Heart right ventricle (tissue), 16 donors: ENCODE measurements at regions not wholly inside any gene's neighbourhood (a gene's known extent, or its start where the extent isn't known, plus 50 kb on each side); places are given as distances from the start of the nearest gene placed in this dataset.

ENCODE experiments used
- ATAC-seq, 8 donors: fragments of 200-7000 bp; cut with Tn5 transposase; one replicate each; pipeline ENCODE4 v1.9.1; 2020; ENCODE audit warnings: mild to moderate bottlenecking in 8 of 8, moderate library complexity in 8 of 8, moderate number of reproducible peaks in 1 of 8
- DNase-seq, 2 donors: peaks; one replicate each; pipeline ENCODE4 v3.0.0-alpha.2; 2020
- H3K27ac ChIP-seq, 10 donors: fragments of 200-600 bp; sonication (generic) in 2 of 10; one replicate each; pipeline versions ENCODE4 v1.5.0 to v1.8.0; 2020 to 2022; ENCODE audit warnings: mild to moderate bottlenecking in 3 of 10
- H3K27me3 ChIP-seq, 7 donors: fragments of 200-600 bp; one replicate each; pipeline ENCODE4 v1.8.0; 2021 to 2022; ENCODE audit warnings: mild to moderate bottlenecking in 2 of 7
- H3K36me3 ChIP-seq, 9 donors: fragments of 200-600 bp; sonication (generic) in 1 of 9; one replicate each; pipeline versions ENCODE4 v1.5.0 to v1.8.0; 2020 to 2022; ENCODE audit warnings: mild to moderate bottlenecking in 2 of 9
- H3K4me1 ChIP-seq, 9 donors: fragments of 200-600 bp; sonication (generic) in 1 of 9; one replicate each; pipeline versions ENCODE4 v1.5.0 to v1.8.0; 2020 to 2022; ENCODE audit warnings: mild to moderate bottlenecking in 4 of 9
- H3K4me3 ChIP-seq, 10 donors: fragments of 200-600 bp; sonication (generic) in 2 of 10; one replicate each; pipeline versions ENCODE4 v1.5.0 to v1.8.0; 2020 to 2022; ENCODE audit warnings: mild to moderate bottlenecking in 7 of 10, moderate library complexity in 2 of 10
- H3K9me3 ChIP-seq, 11 donors: fragments of 200-600 bp in 10 of 11; sonication (generic) in 2 of 11; one replicate each; pipeline versions ENCODE4 v1.5.0 to v1.8.0; 2013 to 2022; ENCODE audit warnings: mild to moderate bottlenecking in 2 of 11, control low read depth in 1 of 11, moderate library complexity in 1 of 11
- CTCF ChIP-seq, 9 donors: fragments of 200-600 bp; sonication (generic) in 2 of 9; IDR thresholded peaks; one replicate each; pipeline versions ENCODE4 v1.5.0 to v1.8.0; 2021 to 2022; ENCODE audit warnings: antibody characterized with exemption in 9 of 9, mild to moderate bottlenecking in 5 of 9, moderate library complexity in 1 of 9
- WGBS, 2 donors: extraction: QIAGEN DNeasy Blood & Tissue Kit; methylation state at CpG; one replicate each; pipeline ENCODE4 v1.1.7; 2013; ENCODE audit warnings: inconsistent platforms in 1 of 2; 5-methylcytosine and 5-hydroxymethylcytosine counted together
- intact Hi-C, 10 donors: fragments of 100-400 bp; cut with DNase I; formaldehyde crosslinking; loops; one replicate each; pipeline versions ENCODE4 v1.11.1 to v1.14.2; 2022
- donor health status: Arrhythmogenic right ventricular cardiomyopathy.
- donor health status: ischemic (EF 13 %, LVEDD 7.1; RV severe dilation, severe dysfunction).
- donor health status: healthy with polysubstance abuse.
- donor health status: DM: no; HTN: yes; CAD: no.
- donor health status: DM: no; HTN: no; CAD: no.
- donor health status: ischemic (EF 25% LVEDD 6.9; RV normal size, moderate dysfunction).
- donor health status: ischemic (EF 25% LVEDD 5.7; RV mildly dilated, moderate dysfunction).
- donor health status: healthy.
- donor health status: DM: yes; HTN: yes; CAD: no.
- donor health status: Ischemic cardiomyopathy.
- donor health status: ischemic (EF 35%, LVEDD 5.7; RV mildly dilated, moderate dysfunction).
- donor health status: nonischemic (EF 11% LVEDD 7.7; RV severe dilation, severe dysfunction).
- donor health status: DM: yes; HTN: yes; CAD: no.
- donor health status: PGD.
- donor health status: ischemic (EF 29% LVEDD 5.4; RV normal size, mild dysfunction).
- donor health status: nonischemic (EF 23%, LVEDD 6.1; RV moderate dilation, normal function).

DNA sequence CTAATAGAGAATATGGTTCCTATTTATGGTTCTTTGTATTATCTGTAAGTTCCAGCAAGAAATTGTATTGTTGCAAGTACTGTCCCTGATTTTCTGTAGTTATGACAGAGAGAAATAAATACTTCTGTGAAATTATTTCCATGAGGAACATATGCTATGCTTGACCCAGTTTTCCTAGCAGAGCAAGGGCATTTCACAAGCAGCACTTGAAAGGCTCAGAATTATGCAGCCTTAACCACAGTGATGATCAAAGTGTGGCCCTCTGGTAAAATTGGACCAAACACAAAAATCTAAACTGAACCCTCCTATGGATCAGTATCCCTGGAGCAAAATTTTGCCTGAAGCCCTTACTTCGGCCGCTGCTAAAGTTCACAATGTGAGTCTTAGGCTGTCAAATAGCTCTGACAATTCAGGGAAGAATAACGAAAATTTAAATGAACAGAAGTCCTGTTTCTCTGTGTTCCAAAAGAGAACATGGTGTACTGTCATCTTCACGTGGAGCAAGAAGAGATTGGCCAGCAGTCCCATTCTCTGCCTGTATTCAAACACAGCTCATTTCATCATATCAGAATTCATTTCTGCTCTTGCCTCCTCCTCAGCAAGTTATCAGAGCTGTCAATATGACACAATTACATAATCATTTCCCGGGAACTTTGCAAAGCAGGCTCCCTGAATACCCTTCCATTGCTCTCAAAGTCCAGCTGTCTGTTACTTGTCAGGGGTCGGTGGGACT, 471.9 kb downstream of the RPS29 start:
- Histone ChIP-seq H3K27me3 (no peaks in the 10 kb centered on the region), H3K4me1 (no peaks in the 10 kb centered on the region), H3K27ac (no peak overlapping the region), H3K4me3 (no peak overlapping the region), H3K9me3 (peaks cover 0 to 11% (median 0%) of the 10 kb centered on the region in 11 donors), H3K36me3 (no peaks in the 10 kb centered on the region)
- WGBS, 2 donors = 43 to 48% methylated on average over 6 of the region's 6 CpGs
- intact Hi-C loops = no loop called here
- TF ChIP-seq CTCF (IDR thresholded peaks at IDR 0.05) = no peak
- DNase-seq (no peak), ATAC-seq (no peak)

DNA sequence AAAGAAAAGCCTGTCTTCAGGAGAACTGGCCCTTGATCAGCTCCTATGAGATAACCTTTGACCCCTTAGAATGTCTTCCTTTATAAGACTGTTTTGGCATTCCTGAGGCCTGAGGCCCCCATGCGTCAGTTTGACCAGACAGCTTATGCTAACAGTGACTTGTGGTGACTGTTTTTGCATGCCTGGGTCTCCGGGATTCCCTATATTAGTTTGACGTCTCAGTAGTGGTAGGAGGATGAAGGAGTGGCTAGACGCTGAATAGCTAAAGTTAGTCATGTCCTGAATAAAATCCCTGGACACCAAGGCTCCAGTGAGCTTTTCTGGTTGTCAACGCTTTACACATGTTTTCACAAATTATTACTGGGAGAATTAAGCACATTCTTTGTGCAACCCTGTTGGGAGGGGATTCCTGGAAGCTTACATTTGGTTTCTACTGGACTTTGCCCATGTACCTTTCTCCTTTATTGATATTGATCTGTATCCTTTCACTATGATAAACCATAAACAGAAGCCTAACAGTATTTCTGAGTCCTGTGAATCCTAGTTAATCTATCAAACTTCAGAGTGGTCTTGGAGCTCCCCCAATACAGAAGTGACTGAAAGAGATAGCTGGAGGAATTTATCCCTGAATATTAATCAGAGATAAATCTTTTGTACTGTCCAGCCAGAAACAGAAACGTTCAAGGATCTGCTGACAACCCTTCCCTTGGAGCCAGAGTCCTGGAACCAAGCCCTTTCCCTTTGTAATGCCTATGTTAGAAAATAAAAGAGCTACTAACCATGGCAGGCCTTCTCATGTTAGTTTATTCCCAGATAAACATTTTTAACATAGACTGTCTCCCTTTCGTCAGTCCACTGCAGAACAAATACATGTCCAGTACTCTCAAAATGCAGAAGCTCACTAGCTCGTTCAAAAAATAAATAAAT, 479.2 kb downstream of the RPS29 start:
- Histone ChIP-seq H3K36me3 (no peaks in the 10 kb centered on the region), H3K4me1 (peaks cover 0 to 10% (median 0%) of the 10 kb centered on the region in 9 donors), H3K4me3 (no peak overlapping the region), H3K27me3 (no peaks in the 10 kb centered on the region), H3K9me3 (peaks cover 0 to 5% (median 0%) of the 10 kb centered on the region in 11 donors), H3K27ac (no peak overlapping the region)
- DNase-seq (no peak), ATAC-seq (no peak)
- 19 to 25% methylated on average over 8 of the region's 8 CpGs for WGBS, 2 donors
- intact Hi-C loops = no loop called here
- TF ChIP-seq CTCF (IDR thresholded peaks at IDR 0.05) = no peak

GRCh38 chr14:49105956-49106355, 480.2 kb downstream of the RPS29 start:
- no peaks in the 10 kb centered on the region for H3K36me3 ChIP-seq
- no peak overlapping the region for H3K27ac ChIP-seq
- TF ChIP-seq CTCF (IDR thresholded peaks at IDR 0.05) = no peak
- no peaks in the 10 kb centered on the region for H3K27me3 ChIP-seq
- DNase-seq (no peak), ATAC-seq (no peak)
- H3K9me3 ChIP-seq = peaks cover 0 to 5% (median 0%) of the 10 kb centered on the region in 11 donors
- 67 to 81% methylated on average over 1 of the region's 1 CpG for WGBS, 2 donors
- intact Hi-C loops = no loop called here
- peaks cover 0 to 10% (median 0%) of the 10 kb centered on the region in 9 donors for H3K4me1 ChIP-seq
- H3K4me3 ChIP-seq = no peak overlapping the region

GRCh38 chr14:49105512-49105911, 480.7 kb downstream of the RPS29 start:
- Histone ChIP-seq H3K4me3 (no peak overlapping the region), H3K4me1 (peaks cover 0 to 10% (median 0%) of the 10 kb centered on the region in 9 donors), H3K36me3 (no peaks in the 10 kb centered on the region), H3K9me3 (peaks cover 0 to 5% (median 0%) of the 10 kb centered on the region in 11 donors), H3K27me3 (no peaks in the 10 kb centered on the region), H3K27ac (no peak overlapping the region)
- TF ChIP-seq CTCF (IDR thresholded peaks at IDR 0.05) = no peak
- ATAC-seq (no peak), DNase-seq (no peak)
- WGBS, 2 donors = 96 to 97% methylated on average over 4 of the region's 4 CpGs
- intact Hi-C loops = no loop called here
